ENCODE measurements at regions not wholly inside any gene's neighbourhood (a gene's known extent, or its start where the extent isn't known, plus 50 kb on each side); places are given as distances from the start of the nearest gene placed in this dataset.

DNA sequence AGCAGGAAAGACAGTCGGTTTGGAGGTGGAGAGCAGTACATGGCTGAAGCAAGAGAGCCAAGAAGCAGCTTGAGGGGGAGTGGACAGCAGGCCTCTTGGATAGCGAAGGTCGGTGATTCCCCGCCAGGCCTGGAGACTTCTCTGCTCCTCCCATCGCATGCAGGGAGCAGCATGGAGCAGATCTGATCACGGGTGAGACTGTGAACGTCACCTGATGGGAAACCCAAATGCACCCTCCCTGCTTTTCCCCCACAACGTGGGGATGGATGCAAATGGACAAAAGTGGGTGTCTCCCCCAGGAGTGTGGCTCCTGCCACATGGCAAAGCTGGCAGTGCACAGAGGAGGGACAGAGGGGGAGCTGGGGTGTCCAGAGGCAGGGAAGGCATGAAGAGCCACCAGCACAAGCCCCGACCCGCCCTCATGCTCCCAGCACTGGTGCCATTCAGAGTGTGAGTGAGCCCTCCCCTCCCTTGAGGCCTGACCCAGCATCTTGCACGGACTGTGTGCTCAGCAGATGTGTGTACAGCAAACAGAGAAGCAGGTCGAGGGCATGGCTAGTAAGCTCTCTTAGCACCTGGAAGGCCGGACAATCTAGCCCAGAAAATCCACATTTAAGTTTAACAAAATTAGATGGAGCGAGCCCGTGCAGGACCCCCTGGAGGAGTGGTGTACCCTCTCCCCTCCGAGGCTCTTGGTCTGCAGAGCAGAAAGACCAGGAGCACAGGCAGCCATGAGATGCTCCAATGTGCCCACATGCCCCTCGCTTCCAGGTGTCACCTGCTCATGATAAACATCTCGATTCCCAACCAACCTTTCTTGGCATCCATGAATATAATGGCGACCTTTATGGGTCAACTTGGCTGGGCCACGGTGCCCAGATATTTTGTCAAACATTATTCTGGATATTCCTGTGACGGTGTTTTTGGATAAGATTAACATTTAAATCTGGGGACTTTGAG is 661.7 kb downstream of the TBC1D22A start:
- no peak for TF ChIP-seq EZH2phosphoT487 (IDR thresholded peaks at IDR 0.05; ENCODE audit: borderline replicate concordance)
- TF ChIP-seq, protein P1, sequence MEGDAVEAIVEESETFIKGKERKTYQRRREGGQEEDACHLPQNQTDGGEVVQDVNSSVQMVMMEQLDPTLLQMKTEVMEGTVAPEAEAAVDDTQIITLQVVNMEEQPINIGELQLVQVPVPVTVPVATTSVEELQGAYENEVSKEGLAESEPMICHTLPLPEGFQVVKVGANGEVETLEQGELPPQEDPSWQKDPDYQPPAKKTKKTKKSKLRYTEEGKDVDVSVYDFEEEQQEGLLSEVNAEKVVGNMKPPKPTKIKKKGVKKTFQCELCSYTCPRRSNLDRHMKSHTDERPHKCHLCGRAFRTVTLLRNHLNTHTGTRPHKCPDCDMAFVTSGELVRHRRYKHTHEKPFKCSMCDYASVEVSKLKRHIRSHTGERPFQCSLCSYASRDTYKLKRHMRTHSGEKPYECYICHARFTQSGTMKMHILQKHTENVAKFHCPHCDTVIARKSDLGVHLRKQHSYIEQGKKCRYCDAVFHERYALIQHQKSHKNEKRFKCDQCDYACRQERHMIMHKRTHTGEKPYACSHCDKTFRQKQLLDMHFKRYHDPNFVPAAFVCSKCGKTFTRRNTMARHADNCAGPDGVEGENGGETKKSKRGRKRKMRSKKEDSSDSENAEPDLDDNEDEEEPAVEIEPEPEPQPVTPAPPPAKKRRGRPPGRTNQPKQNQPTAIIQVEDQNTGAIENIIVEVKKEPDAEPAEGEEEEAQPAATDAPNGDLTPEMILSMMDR (conservative IDR thresholded peaks at IDR 0.05; ENCODE audit: low read length) = no peak

DNA sequence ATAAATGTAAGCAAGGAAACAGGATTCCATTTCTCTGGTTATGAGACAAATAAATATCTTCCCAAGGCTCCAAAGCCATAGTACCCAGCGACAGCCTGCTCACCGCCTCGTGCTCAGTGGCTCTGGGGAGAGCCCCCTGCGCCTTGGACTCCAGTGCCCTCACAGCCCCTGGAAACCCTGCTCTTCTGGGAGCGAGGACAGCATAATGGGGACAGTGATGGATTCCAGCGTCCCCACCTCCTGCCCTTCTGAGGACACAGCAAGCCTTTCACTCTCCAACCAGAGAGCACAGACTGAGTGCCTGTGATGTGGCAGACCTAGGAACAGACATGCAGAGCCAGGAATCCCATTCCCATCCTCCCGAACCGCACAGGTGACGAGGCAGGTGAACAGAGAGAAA is 660.8 kb downstream of the TBC1D22A start:
- no peak for TF ChIP-seq EZH2phosphoT487 (IDR thresholded peaks at IDR 0.05; ENCODE audit: borderline replicate concordance)
- TF ChIP-seq, protein P1 (conservative IDR thresholded peaks at IDR 0.05; ENCODE audit: low read length) = no peak
- no peaks in the 10 kb centered on the region for H3K9me2 ChIP-seq (replicated peaks; ENCODE audit: low read depth, low read length)
- H3K27me3 ChIP-seq (ENCODE audit: insufficient read depth, low read length, poor library complexity, severe bottlenecking) = no peaks in the 10 kb centered on the region
- H3K36me3 ChIP-seq (ENCODE audit: insufficient read depth, low read length) = no peaks in the 10 kb centered on the region
- H3K9ac ChIP-seq (ENCODE audit: low read depth, low read length, poor library complexity, severe bottlenecking) = no peak overlapping the region
- no peaks in the 10 kb centered on the region for H4K20me1 ChIP-seq (ENCODE audit: insufficient read depth, low read length, poor library complexity, severe bottlenecking)
- peaks cover 16% of the 10 kb centered on the region; the same call in 1 of the 2 replicates for H3K9me3 ChIP-seq (ENCODE audit: insufficient read depth, low read depth, low read length)
- no peak overlapping the region for H3K4me2 ChIP-seq (ENCODE audit: low read depth, low read length, poor library complexity, severe bottlenecking)
- H2AFZ ChIP-seq (ENCODE audit: low read length) = no peak overlapping the region
- no peak overlapping the region for H3K4me3 ChIP-seq (ENCODE audit: low read length, poor library complexity, severe bottlenecking)
- no peaks in the 10 kb centered on the region for H3K79me2 ChIP-seq (ENCODE audit: insufficient read depth, low read length)
- H3F3A ChIP-seq (ENCODE audit: low read depth) = no peaks in the 10 kb centered on the region
- no peaks in the 10 kb centered on the region for H3K4me1 ChIP-seq (ENCODE audit: insufficient read depth, low read length, poor library complexity, severe bottlenecking)

More for the DNA sequence above, 661.7 kb downstream of the TBC1D22A start:
- Histone ChIP-seq H4K20me1 (ENCODE audit: insufficient read depth, low read length, poor library complexity, severe bottlenecking) (no peaks in the 10 kb centered on the region), H3K9me2 (replicated peaks; ENCODE audit: low read depth, low read length) (no peaks in the 10 kb centered on the region), H3F3A (ENCODE audit: low read depth) (no peaks in the 10 kb centered on the region), H3K9ac (ENCODE audit: low read depth, low read length, poor library complexity, severe bottlenecking) (no peak overlapping the region), H3K9me3 (ENCODE audit: insufficient read depth, low read depth, low read length) (peaks cover 16% of the 10 kb centered on the region; the same call in 1 of the 2 replicates), H3K4me1 (ENCODE audit: insufficient read depth, low read length, poor library complexity, severe bottlenecking) (no peaks in the 10 kb centered on the region), H3K4me2 (ENCODE audit: low read depth, low read length, poor library complexity, severe bottlenecking) (no peak overlapping the region), H2AFZ (ENCODE audit: low read length) (no peak overlapping the region), H3K4me3 (ENCODE audit: low read length, poor library complexity, severe bottlenecking) (no peak overlapping the region), H3K79me2 (ENCODE audit: insufficient read depth, low read length) (no peaks in the 10 kb centered on the region), H3K36me3 (ENCODE audit: insufficient read depth, low read length) (no peaks in the 10 kb centered on the region), H3K27me3 (ENCODE audit: insufficient read depth, low read length, poor library complexity, severe bottlenecking) (no peaks in the 10 kb centered on the region)

DNA sequence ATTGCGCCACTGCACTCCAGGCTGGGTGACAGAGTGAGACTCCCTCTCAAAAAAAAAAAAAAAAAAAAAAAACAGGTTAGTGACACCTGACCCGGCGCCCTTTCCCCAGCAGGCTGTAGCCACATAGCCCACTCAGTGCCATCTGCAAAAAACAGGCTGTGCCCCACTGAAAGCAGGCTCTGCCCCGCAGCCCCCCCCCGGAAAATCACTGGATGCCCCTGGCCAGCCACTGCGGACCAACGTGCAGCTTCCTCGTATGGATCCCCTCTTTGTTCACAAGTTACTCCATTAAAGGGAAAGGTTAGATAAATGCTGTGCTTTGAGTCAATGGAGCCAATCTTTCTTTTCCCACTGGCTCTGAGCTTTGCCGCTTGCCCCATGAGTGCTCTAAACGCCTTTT is 660.3 kb downstream of the TBC1D22A start:
- H3K27me3 ChIP-seq (ENCODE audit: insufficient read depth, low read length, poor library complexity, severe bottlenecking) = no peaks in the 10 kb centered on the region
- H2AFZ ChIP-seq (ENCODE audit: low read length) = no peak overlapping the region
- peaks cover 16% of the 10 kb centered on the region; the same call in 1 of the 2 replicates for H3K9me3 ChIP-seq (ENCODE audit: insufficient read depth, low read depth, low read length)
- H3K9me2 ChIP-seq (replicated peaks; ENCODE audit: low read depth, low read length) = no peaks in the 10 kb centered on the region
- H3F3A ChIP-seq (ENCODE audit: low read depth) = no peaks in the 10 kb centered on the region
- no peak for TF ChIP-seq EZH2phosphoT487 (IDR thresholded peaks at IDR 0.05; ENCODE audit: borderline replicate concordance)
- TF ChIP-seq, protein P1 (conservative IDR thresholded peaks at IDR 0.05; ENCODE audit: low read length) = no peak
- no peak overlapping the region for H3K4me3 ChIP-seq (ENCODE audit: low read length, poor library complexity, severe bottlenecking)
- no peak overlapping the region for H3K4me2 ChIP-seq (ENCODE audit: low read depth, low read length, poor library complexity, severe bottlenecking)
- H3K79me2 ChIP-seq (ENCODE audit: insufficient read depth, low read length) = no peaks in the 10 kb centered on the region
- no peaks in the 10 kb centered on the region for H3K36me3 ChIP-seq (ENCODE audit: insufficient read depth, low read length)
- no peaks in the 10 kb centered on the region for H3K4me1 ChIP-seq (ENCODE audit: insufficient read depth, low read length, poor library complexity, severe bottlenecking)
- H4K20me1 ChIP-seq (ENCODE audit: insufficient read depth, low read length, poor library complexity, severe bottlenecking) = no peaks in the 10 kb centered on the region
- H3K9ac ChIP-seq (ENCODE audit: low read depth, low read length, poor library complexity, severe bottlenecking) = no peak overlapping the region
